ENCODE measurements at regions not wholly inside any gene's neighbourhood (a gene's known extent, or its start where the extent isn't known, plus 50 kb on each side); places are given as distances from the start of the nearest gene placed in this dataset.

DNA sequence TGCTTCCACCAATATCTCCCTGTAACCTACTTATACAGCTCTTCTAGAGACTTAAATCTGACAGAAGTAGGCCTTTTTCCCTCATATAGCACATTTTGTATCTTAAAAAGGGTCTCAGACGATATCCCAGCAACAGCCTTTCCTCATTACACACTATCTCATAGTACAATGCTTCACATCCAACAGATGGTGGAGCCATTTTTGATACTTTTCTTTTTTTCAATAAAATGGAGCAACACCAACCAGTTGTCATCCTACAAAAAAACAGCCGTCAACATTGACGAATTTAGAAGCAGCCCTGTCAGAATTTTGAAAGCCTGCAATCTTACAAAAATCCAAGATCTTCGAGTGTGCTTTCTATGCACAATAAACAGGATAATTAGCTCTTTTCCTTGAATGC, 145.9 kb upstream of the NEBL start:
- Histone ChIP-seq H3K4me3 (ENCODE audit: low read depth in 2 of 2, low read length in 2 of 2) (no peak overlapping the region), H3K27ac (ENCODE audit: low read length) (no peak overlapping the region), H3K4me1 (ENCODE audit: control insufficient read depth, insufficient read depth, low read length) (peaks cover 3% of the 10 kb centered on the region), H3K27me3 (ENCODE audit: control insufficient read depth, insufficient read depth, low read length) (no peaks in the 10 kb centered on the region), H3K9me3 (ENCODE audit: control insufficient read depth, insufficient read depth, low read depth, low read length) (no peaks in the 10 kb centered on the region), H3K36me3 (ENCODE audit: control insufficient read depth, insufficient read depth, low read length) (no peaks in the 10 kb centered on the region)
- no peak for TF ChIP-seq TCF7L2 (IDR thresholded peaks at IDR 0.05; ENCODE audit: low read depth, low read length)
- TF ChIP-seq, protein P1, sequence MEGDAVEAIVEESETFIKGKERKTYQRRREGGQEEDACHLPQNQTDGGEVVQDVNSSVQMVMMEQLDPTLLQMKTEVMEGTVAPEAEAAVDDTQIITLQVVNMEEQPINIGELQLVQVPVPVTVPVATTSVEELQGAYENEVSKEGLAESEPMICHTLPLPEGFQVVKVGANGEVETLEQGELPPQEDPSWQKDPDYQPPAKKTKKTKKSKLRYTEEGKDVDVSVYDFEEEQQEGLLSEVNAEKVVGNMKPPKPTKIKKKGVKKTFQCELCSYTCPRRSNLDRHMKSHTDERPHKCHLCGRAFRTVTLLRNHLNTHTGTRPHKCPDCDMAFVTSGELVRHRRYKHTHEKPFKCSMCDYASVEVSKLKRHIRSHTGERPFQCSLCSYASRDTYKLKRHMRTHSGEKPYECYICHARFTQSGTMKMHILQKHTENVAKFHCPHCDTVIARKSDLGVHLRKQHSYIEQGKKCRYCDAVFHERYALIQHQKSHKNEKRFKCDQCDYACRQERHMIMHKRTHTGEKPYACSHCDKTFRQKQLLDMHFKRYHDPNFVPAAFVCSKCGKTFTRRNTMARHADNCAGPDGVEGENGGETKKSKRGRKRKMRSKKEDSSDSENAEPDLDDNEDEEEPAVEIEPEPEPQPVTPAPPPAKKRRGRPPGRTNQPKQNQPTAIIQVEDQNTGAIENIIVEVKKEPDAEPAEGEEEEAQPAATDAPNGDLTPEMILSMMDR (IDR thresholded peaks at IDR 0.05) = peak; percentile 2; the same call in 1 of the 2 replicates
- no peak for TF ChIP-seq SIN3A (IDR thresholded peaks at IDR 0.05; ENCODE audit: borderline replicate concordance, insufficient read depth, low read depth, low read length)
- in situ Hi-C loops (cut with HindIII; ENCODE audit: low pct_unique_long_range_greater_than_20kb, low sequenced_read_pairs) = no loop called here
- no TSS peak for BruUV-seq (replicated peaks)
- DNase-seq (ENCODE audit: low read depth, low spot score) (no peak), ATAC-seq (no peak)
- intact Hi-C loops (cut with micrococcal nuclease; ENCODE audit: unreplicated experiment) = no loop called here
- POLR2A ChIA-PET = no interaction called here
- CTCF ChIA-PET = no interaction called here

DNA sequence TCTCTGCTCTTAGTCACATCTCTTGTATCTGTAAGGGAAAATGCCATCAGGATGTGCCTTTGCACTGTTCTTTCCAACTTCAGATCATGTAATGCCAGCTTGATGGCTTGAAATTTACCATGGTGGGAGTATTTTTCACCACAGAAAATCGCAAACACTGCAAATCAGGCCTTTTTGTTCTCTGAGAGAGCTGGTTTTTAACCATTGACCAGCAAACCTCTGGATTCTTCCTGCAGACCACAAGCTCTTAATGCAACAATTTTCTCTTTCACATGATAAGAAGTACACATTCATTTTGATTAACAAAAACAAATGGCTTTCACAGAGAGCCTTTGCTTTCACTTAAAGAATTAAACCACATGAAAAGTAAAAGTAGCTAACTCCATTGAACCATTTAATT, 145.4 kb upstream of the NEBL start:
- intact Hi-C loops (cut with micrococcal nuclease; ENCODE audit: unreplicated experiment) (no loop called here), in situ Hi-C loops (cut with HindIII; ENCODE audit: low pct_unique_long_range_greater_than_20kb, low sequenced_read_pairs) (no loop called here)
- TF ChIP-seq, protein P1 (IDR thresholded peaks at IDR 0.05) = no peak
- TF ChIP-seq POLR2AphosphoS5 (IDR thresholded peaks at IDR 0.05; ENCODE audit: low read depth, low read length) (no peak), TCF7L2 (IDR thresholded peaks at IDR 0.05; ENCODE audit: low read depth, low read length) (no peak), SIN3A (IDR thresholded peaks at IDR 0.05; ENCODE audit: borderline replicate concordance, insufficient read depth, low read depth, low read length) (no peak)
- TF ChIP-seq, protein P2, sequence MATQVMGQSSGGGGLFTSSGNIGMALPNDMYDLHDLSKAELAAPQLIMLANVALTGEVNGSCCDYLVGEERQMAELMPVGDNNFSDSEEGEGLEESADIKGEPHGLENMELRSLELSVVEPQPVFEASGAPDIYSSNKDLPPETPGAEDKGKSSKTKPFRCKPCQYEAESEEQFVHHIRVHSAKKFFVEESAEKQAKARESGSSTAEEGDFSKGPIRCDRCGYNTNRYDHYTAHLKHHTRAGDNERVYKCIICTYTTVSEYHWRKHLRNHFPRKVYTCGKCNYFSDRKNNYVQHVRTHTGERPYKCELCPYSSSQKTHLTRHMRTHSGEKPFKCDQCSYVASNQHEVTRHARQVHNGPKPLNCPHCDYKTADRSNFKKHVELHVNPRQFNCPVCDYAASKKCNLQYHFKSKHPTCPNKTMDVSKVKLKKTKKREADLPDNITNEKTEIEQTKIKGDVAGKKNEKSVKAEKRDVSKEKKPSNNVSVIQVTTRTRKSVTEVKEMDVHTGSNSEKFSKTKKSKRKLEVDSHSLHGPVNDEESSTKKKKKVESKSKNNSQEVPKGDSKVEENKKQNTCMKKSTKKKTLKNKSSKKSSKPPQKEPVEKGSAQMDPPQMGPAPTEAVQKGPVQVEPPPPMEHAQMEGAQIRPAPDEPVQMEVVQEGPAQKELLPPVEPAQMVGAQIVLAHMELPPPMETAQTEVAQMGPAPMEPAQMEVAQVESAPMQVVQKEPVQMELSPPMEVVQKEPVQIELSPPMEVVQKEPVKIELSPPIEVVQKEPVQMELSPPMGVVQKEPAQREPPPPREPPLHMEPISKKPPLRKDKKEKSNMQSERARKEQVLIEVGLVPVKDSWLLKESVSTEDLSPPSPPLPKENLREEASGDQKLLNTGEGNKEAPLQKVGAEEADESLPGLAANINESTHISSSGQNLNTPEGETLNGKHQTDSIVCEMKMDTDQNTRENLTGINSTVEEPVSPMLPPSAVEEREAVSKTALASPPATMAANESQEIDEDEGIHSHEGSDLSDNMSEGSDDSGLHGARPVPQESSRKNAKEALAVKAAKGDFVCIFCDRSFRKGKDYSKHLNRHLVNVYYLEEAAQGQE (IDR thresholded peaks at IDR 0.05; ENCODE audit: insufficient read depth in 1 of 2, low read depth in 2 of 2, low read length in 1 of 2) = no peak
- no peak for ATAC-seq
- no peak for DNase-seq (ENCODE audit: low read depth, low spot score)
- Histone ChIP-seq H3K36me3 (ENCODE audit: control insufficient read depth, insufficient read depth, low read length) (no peaks in the 10 kb centered on the region), H3K9me3 (ENCODE audit: control insufficient read depth, insufficient read depth, low read depth, low read length) (no peaks in the 10 kb centered on the region), H3K4me3 (ENCODE audit: low read depth in 2 of 2, low read length in 2 of 2) (no peak overlapping the region), H3K27me3 (ENCODE audit: control insufficient read depth, insufficient read depth, low read length) (no peaks in the 10 kb centered on the region), H3K4me1 (ENCODE audit: control insufficient read depth, insufficient read depth, low read length) (no peaks in the 10 kb centered on the region), H3K27ac (ENCODE audit: low read length) (no peak overlapping the region)
- POLR2A ChIA-PET = no interaction called here
- no TSS peak for BruUV-seq (replicated peaks)
- CTCF ChIA-PET = no interaction called here
